ENCODE measurements at regions not wholly inside any gene's neighbourhood (a gene's known extent, or its start where the extent isn't known, plus 50 kb on each side); places are given as distances from the start of the nearest gene placed in this dataset.

GRCh38 chr15:95254263-95254662 is 1022.9 kb downstream of the MCTP2 start:
- TF ChIP-seq EZH2phosphoT487 (IDR thresholded peaks at IDR 0.05; ENCODE audit: borderline replicate concordance, low read length), result no peak
- TF ChIP-seq, protein P1, sequence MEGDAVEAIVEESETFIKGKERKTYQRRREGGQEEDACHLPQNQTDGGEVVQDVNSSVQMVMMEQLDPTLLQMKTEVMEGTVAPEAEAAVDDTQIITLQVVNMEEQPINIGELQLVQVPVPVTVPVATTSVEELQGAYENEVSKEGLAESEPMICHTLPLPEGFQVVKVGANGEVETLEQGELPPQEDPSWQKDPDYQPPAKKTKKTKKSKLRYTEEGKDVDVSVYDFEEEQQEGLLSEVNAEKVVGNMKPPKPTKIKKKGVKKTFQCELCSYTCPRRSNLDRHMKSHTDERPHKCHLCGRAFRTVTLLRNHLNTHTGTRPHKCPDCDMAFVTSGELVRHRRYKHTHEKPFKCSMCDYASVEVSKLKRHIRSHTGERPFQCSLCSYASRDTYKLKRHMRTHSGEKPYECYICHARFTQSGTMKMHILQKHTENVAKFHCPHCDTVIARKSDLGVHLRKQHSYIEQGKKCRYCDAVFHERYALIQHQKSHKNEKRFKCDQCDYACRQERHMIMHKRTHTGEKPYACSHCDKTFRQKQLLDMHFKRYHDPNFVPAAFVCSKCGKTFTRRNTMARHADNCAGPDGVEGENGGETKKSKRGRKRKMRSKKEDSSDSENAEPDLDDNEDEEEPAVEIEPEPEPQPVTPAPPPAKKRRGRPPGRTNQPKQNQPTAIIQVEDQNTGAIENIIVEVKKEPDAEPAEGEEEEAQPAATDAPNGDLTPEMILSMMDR (IDR thresholded peaks at IDR 0.05; ENCODE audit: low read depth, low read length, poor library complexity, severe bottlenecking), result no peak

Measured in DOHH2 (cell line).